Lung (tissue), 11 donors: ENCODE measurements at regions not wholly inside any gene's neighbourhood (a gene's known extent, or its start where the extent isn't known, plus 50 kb on each side); places are given as distances from the start of the nearest gene placed in this dataset.
A peak's percentile ranks its signal among the peaks of the same experiment; 100 is the strongest.

Experiments used
- ATAC-seq: fragments of 200-7000 bp; cut with Tn5 transposase; one replicate; pipeline ENCODE4 v1.9.1; 2020; ENCODE audit warnings: moderate number of reproducible peaks; ENCODE audit not compliant: insufficient read depth, low FRiP score
- DNase-seq, 3 donors: peaks; one replicate each; pipeline ENCODE4 v3.0.0-alpha.2; 2013 to 2017
- H3K27ac ChIP-seq, 2 donors: one replicate each; pipeline ENCODE4 v1.5.1; 2013; ENCODE audit warnings: mild to moderate bottlenecking in 2 of 2, moderate library complexity in 2 of 2, control low read depth in 1 of 2, inconsistent platforms in 1 of 2, low read depth in 1 of 2, low read length in 1 of 2
- H3K27me3 ChIP-seq, 3 donors: one replicate each; pipeline ENCODE4 v1.5.1; 2013; ENCODE audit warnings: low read length in 2 of 3; ENCODE audit not compliant: control insufficient read depth in 3 of 3, insufficient read depth in 3 of 3
- H3K36me3 ChIP-seq, 4 donors: one replicate each; pipeline ENCODE4 v1.5.1; 2013; ENCODE audit warnings: low read length in 4 of 4, mild to moderate bottlenecking in 1 of 4, moderate library complexity in 1 of 4; ENCODE audit not compliant: control insufficient read depth in 4 of 4, insufficient read depth in 4 of 4
- H3K4me1 ChIP-seq, 5 donors: one replicate each; pipeline ENCODE4 v1.5.1; 2013; ENCODE audit warnings: low read length in 5 of 5, mild to moderate bottlenecking in 2 of 5, moderate library complexity in 1 of 5; ENCODE audit not compliant: control insufficient read depth in 5 of 5, insufficient read depth in 5 of 5
- H3K4me3 ChIP-seq: one replicate; pipeline ENCODE4 v1.5.1; 2013; ENCODE audit warnings: mild to moderate bottlenecking, control low read depth, moderate library complexity
- H3K9ac ChIP-seq, 2 donors: one replicate each; pipeline ENCODE4 v1.5.1; 2013; ENCODE audit warnings: low read length in 2 of 2, control low read depth in 1 of 2; ENCODE audit not compliant: insufficient read depth in 1 of 2
- H3K9me3 ChIP-seq, 4 donors: one replicate each; pipeline ENCODE4 v1.5.1; 2013; ENCODE audit warnings: low read length in 3 of 4, mild to moderate bottlenecking in 1 of 4, moderate library complexity in 1 of 4; ENCODE audit not compliant: control insufficient read depth in 4 of 4, insufficient read depth in 3 of 4
- CTCF ChIP-seq: IDR thresholded peaks from 2 replicates; pipeline ENCODE4 v1.5.1; 2012; ENCODE audit warnings: mild to moderate bottlenecking; ENCODE audit errors: control extremely low read depth, extremely low read depth
- WGBS, 2 donors: extraction: QIAGEN DNeasy Blood & Tissue Kit; methylation state at CpG; one replicate each; pipeline ENCODE4 v1.1.7; 2013; 5-methylcytosine and 5-hydroxymethylcytosine counted together
- donor health status: control.
- donor health status: control.
- donor health status: Bipolar disorder and iron deficiency.
- donor health status: healthy.
- donor health status: DM: yes; HTN: yes; CAD: no.

GRCh38 chr11:42625757-42626665 is 685.8 kb upstream of the API5 start:
- Histone ChIP-seq H3K4me1 (no peaks in the 10 kb centered on the region), H3K27ac (no peak overlapping the region), H3K4me3 (no peak overlapping the region), H3K27me3 (no peaks in the 10 kb centered on the region), H3K36me3 (no peaks in the 10 kb centered on the region), H3K9ac (no peak overlapping the region), H3K9me3 (no peaks in the 10 kb centered on the region)
- WGBS, 2 donors: 71 to 76% methylated on average over 9 of the region's 9 CpGs
- no peak for TF ChIP-seq CTCF
- DNase-seq (no peak), ATAC-seq (no peak)

DNA sequence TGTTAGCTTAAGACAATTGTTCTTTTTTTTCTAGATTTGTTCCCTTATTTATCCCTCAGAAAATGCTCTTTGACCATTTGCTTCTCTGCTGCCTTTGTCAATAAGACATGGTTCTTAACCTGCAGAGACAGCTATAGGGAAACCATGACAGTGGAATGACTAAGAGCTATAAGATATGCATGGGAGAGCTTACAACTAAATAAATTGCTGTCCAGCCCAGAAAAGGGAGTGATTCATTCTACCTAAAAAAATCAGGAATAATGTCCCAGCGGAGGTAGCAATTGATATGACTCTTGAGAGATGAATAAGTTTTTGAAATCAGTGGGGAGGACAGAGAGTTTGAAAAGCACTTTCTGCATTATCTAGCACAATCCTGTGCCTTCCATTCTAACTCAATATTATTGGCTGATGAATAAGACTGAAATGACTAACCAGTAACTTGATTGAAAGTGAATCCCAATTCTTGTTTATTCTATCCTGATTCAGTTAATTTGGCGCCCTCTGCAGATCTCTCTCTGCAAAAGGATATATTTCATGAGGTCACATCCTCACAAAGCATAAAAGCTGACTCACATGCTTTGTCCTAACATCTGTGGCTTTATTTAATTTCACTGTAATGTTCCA is 680.5 kb upstream of the API5 start:
- Histone ChIP-seq H3K27me3 (no peaks in the 10 kb centered on the region), H3K27ac (no peak overlapping the region), H3K4me1 (no peaks in the 10 kb centered on the region), H3K4me3 (no peak overlapping the region), H3K9ac (no peak overlapping the region), H3K36me3 (no peaks in the 10 kb centered on the region), H3K9me3 (no peaks in the 10 kb centered on the region)
- DNase-seq: peak in 2 of 3 donors; percentile 44 to 54
- WGBS, 2 donors: 49 to 50% methylated on average over 2 of the region's 2 CpGs
- TF ChIP-seq CTCF: no peak
- ATAC-seq: no peak

- Histone ChIP-seq H3K4me1 (no peaks in the 10 kb centered on the region), H3K9me3 (no peaks in the 10 kb centered on the region), H3K27me3 (no peaks in the 10 kb centered on the region), H3K9ac (no peak overlapping the region), H3K27ac (no peak overlapping the region), H3K4me3 (no peak overlapping the region), H3K36me3 (no peaks in the 10 kb centered on the region)
- ATAC-seq (no peak), DNase-seq (no peak)
- 67 to 72% methylated on average over 1 of the region's 1 CpG for WGBS, 2 donors
- no peak for TF ChIP-seq CTCF
Observed at GRCh38 chr11:42646959-42647358, 664.8 kb upstream of the API5 start.
